ENCODE measurements at regions not wholly inside any gene's neighbourhood (a gene's known extent, or its start where the extent isn't known, plus 50 kb on each side); places are given as distances from the start of the nearest gene placed in this dataset.
"Not testable (repeated sequence)": the region's sequence is repeated elsewhere in the genome, so short reads cannot be mapped to it uniquely, and the experiment has no call there.

DNA sequence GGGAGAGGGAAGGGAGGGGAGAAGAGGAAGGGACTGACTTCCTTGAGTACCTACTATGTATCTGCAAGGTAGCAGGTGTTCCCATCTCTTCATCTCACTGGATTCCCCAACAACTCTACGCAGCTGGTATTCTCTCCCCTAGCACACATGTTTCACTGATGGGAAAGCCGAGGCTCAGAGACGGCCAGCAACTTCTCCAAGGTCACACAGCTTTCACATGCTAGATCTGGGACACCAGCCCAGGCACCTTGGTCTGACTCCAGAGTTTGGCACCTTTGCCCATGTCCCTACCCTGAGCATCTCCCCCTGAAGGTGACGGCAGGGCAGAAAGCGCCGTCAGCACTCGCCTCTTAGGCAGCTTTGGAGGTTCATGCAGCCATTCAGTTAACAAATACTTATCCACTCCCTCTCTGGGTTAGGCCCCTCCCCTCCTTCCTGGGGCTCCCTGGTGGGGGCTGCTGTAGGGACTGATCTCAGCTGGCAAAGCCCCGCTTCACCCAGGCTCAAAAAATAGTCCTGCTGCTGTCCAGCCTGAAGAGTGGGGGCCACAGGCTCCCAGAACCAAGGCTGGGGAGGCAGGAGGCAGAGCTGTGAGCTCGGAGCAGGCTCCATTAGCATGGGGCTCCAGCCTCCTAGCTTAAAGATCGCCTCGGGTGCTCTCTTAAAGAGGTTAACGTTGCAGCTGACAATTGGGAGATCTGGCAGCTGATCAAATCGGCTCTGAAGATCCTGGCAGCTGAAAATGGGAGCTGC is 79.4 kb downstream of the IGLL1 start:
- no peak for DNase-seq (ENCODE audit: low read depth in 2 of 2)

DNA sequence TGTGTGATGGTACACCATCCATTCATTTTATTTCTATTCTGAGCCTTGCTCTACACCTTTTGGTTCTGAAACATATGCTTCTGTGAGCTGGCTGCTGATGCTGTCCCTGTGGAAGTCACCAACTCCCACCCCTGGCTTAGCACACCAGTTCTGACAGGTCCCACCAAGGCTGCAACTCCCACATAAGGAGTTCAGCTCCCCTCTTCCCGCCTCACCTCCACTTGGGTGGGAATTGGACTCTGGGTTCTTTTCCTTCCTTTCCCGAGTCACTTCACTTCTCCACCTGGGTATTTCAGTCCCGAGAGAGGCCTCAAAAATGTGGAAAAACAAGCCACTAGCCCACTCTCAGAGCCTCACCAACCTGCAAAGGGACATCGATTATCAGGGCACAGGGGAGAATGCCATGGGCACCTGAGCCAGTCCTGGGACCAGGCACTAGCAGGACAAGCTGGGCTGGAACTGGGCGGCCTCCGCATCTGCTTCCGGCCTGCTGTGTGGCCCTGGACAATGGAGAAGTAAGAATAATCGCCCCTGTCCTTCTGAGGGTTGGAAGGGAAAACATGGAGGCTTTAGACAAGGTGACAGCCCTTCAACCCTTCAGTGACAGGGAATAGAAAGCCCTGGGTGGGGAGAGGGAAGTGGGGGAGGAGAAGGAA is 80.1 kb downstream of the IGLL1 start:
- DNase-seq (ENCODE audit: low read depth in 2 of 2), result no peak

DNA sequence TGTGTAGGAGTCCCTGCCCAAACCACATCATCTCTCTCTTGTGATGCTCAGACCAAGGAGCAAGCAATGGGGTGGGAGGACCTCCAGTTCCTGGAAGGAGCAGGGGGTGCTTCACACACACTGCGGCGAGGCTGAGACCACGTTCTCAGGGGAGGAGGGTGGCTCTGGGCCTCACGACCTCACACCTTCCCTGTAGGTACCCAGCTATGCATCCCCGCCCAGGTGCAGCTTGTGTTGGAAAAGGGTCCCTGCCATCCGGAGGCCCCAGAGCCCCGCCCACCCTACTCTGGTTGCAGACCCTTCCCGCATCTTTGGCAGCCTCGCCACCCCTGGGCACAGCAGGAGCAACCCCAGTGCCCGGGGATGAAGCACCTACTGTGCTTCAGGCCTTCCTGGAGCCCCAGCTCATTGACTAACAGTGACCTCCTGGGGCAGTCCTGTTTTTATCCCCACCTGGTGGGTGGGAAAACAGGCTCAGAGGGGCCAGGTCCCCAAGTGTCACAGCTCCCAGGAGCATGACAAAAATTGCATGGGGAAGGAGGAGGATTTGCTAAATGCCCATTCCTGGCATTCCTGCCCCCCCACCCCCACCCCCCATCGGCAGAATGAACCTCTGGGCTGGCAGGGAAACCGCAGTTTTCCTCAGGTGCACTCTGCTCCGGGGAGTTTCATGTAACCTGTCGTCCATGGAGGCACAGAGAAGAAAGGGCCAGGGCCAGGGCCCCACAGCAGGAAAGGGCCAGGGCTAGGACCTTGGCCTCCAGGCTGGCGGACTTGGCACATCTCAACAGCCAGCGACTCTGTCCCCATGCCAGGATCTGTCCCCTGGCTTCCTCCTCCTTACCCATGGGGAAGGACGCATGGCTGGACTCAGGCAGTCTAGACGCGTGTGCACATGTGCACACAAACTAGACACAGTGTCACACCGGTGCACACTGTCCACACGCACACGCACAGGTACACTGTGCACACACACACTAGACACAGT is 81.0 kb downstream of the IGLL1 start:
- no peak for DNase-seq (ENCODE audit: low read depth in 2 of 2)

DNA sequence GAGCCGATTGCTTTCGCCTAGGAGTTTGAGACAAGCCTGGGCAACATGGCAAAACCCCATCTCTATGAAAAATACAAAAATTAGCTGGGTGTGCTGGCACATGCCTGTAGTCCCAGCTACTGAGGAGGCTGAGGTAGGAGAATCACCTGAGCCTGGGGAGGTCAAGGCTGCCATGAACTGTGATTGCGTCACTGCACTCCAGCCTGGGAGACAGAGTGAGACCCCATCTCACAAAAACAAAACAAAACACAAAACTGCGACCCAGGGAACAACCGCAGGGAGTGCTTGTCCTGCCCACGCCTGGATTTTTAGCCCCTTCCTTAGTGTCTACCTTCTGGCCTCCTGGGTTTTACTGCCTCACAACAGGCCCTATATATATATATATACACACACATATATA is 82.2 kb downstream of the IGLL1 start:
- DNase-seq (ENCODE audit: low read depth in 2 of 2), result not testable (repeated sequence)

DNA sequence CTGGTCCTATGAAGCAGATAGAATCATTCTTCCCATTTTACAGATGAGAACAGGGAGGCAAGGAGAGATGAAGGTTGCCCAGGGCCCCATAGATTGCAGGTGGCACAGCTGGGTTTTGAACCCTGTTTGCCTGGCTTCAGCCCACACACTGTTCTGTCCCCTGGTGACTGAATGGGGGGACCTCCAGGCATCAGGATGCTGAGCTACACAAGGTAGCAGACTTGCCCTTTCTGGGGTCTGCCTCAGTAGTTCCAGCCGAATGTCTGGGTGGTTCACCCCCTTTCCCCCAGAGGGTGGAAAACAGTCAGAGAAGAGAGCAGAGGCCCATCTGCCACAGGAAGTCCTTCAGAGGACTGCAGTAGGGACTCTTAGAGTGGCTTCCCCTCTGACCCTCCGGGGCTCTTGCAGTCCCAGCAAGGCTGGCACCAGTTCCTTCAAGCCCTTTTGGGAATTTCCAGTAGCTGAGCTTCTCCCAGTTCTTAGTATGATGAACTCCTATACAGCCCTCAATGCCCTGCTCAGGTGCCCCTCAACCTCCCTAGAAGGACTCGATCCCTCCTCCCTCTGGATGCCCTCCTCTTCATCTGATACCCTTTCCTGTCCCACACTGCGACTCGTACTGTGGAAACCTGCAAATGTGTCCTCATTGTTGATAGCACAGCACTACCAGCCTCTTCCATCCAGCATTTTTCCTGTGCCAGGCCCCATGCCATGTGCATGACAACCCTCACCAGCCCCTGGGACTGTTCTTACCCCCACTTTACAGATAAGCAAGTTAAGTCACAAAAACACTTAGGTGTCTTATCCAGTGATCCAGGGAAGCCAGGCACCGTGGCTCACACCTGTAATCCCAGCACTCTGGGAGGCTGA is 82.8 kb downstream of the IGLL1 start:
- no peak for DNase-seq (ENCODE audit: low read depth in 2 of 2)

DNA sequence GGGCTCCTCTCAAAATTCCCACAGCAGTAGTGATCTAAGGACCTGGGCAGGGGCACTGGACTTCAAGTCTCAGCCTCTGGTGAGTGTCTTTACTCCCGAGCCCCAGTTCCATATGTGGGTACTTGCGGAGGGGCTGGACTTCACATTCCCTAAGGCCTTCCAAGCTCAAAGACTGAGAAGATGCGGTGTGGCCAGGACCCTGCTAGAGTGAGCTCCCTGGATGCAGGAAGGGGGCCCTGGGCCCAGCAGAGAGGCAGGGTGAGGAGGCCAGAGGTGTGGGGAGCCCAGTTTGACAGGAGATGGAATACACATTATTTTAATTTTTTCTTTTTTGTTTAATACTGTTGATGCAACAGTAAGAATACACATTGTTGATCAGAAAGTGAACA is 83.7 kb downstream of the IGLL1 start:
- DNase-seq (ENCODE audit: low read depth in 2 of 2), result no peak

DNA sequence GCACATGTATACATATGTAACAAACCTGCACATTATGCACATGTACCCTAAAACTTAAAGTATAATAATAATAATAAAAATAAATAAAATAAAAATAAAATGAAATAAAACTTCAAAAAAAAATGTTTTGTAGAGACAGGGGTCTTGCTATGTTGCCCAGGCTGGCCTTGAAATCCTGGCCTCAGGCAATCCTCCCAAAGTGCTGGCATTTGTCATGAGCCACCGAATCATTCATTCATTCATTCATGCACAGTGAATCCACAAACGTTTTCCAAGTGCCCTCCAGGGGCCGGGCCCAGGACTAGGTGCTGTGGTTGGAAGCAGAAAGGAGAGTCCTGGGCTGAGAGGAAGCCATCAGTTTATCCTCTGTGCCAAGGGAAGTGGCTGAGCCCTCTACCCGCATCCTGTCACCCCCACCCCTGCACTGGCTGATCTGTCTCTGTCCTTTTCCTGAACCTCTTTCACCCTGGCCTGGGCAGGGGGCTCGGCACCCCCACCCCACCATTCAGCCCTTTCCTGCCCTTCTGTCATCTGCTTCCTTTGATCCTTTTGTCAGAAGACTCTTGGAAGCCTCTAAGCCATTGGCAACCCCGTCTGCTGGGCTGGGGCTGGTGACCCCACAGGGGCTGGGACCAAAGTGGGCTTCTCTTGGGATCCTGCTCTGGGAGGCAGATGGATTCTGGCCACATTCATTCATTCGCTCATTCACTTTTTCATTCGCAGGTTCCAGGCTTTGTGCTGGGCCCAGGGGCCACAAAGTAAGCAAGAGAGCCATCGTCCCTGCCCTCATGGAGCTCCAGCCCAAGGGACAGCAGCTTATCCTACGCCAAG is 84.3 kb downstream of the IGLL1 start:
- DNase-seq (ENCODE audit: low read depth in 2 of 2), result no peak

DNA sequence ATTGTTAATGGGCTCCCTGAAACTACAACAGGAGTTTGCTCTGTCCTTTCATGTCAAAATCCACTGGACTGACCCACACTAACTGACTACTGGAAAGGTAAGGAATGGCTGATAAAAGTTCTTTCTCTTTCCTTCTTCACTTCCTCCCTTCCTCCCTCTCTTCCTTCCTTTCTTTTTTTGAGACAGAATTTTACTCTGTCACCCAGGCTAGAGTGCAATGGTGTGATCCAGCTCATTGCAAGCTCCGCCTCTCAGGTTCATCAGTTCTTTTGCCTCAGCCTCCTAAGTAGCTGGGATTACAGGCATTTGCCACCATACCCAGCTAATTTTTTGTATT is 85.2 kb downstream of the IGLL1 start:
- no peak for DNase-seq (ENCODE audit: low read depth in 2 of 2)

DNA sequence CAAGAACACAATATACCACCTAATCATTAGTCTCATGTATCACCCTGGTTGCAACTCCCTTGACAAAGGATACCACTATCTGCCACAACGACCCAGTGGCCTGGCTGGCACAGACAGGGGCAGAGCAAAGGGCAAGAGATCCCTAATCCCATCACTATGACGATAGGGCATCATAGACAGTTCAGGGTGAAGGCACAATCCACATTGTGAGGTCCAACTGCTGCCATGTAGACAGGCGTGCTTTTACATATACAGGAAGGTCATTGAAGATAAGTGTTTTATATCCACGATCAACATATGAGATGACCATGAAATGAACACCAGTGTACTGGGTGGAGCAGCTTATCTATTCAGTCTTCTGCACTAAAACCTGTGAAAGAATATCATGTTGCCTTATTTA is 94.6 kb downstream of the IGLL1 start:
- no peak for DNase-seq (ENCODE audit: low read depth in 2 of 2)

DNA sequence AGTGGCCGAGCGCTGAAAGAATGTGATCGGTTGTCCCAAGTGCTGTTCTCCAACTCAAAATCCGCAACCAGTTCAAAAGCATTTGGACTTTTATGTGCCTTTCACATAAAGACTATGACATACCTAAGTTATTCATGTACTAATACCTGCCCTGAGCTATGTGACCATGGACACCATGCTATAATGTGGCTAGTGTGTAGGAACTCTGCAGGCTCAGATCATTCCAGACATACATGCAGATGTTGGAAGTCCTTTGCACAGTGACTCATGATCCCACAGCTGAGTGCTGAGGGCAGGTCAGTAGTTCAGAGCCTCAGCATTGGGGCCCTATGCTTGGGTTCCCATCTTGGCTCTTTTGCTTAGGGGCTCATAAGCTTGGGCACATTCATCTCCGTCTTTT is 95.4 kb downstream of the IGLL1 start:
- no peak for DNase-seq (ENCODE audit: low read depth in 2 of 2)

DNA sequence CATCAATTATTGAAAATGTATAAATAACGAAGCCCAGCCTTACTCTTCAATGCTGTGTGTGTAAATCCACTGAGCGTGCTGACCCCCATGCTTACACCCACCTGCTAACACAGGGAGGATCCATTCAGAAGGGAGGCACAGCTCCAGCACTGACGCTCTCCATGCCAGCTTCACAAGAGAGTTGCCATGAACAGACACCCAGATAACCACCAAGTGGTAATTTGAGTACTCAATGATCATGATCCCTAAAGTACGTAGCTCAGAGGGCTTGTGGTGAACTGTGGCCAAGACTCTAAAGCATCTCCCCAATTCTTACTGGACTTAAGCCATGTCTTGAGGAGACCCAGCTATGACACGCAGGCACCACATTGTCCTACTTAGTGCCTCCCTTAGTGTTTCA is 98.7 kb downstream of the IGLL1 start:
- no peak for DNase-seq (ENCODE audit: low read depth in 2 of 2)

DNA sequence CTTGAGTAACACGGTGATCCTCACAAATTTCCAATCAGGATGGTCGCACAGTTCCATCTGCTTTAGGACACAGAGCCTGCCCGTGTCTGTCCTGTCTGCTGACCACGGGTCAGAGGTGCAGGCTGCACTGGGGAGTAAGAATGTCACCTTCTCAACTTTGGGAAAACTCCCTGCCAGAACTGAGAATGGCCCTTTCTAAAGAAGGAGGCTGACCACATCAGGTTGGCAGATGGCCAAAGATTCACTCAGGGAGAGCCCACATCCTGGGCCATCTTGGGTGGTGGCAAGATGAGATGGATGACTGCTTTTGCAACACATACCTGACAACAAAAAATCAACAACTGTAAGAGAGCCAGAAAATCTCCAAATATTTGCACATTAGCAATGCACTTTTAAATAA is 101.9 kb downstream of the IGLL1 start:
- no peak for DNase-seq (ENCODE audit: low read depth in 2 of 2)

DNA sequence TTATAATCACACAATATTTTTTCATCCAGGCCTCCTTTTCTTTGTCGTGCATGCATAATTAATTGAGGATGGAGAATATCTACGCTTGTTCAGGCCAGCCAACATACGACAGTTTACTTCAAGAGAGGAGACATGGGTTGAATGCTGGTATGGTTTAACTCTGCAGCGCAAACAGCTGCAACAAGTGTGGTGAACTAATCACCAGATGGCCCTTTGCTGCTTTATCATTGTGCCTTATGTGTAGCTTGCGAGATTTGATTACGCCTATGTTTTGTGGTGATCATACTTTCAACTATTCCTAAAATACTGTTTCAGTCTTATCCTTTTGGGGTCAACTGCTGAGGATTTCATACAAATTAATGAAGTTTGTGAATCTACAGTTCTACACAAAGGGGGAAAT is 105.6 kb downstream of the IGLL1 start:
- not testable (repeated sequence) for DNase-seq (ENCODE audit: low read depth in 2 of 2)

DNA sequence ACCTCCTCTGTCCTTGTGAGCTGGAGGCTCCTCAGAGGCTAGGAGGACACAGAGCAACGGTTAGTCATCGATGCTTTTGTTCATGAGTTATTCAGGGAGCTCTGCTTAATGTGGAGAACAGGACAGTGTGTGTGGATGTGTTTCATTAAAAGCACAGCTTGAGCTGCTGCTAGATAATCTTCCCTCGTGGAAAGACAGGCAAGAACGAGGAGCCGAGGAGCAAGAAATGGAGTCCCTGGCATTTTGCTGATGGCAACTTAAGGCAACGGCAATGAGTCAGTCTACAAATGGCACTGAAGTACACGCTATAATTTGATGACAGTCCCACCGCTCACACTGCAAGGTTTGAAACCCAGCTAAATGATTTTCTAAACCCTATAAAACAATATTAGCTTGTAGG is 106.2 kb downstream of the IGLL1 start:
- DNase-seq (ENCODE audit: low read depth in 2 of 2), result no peak

DNA sequence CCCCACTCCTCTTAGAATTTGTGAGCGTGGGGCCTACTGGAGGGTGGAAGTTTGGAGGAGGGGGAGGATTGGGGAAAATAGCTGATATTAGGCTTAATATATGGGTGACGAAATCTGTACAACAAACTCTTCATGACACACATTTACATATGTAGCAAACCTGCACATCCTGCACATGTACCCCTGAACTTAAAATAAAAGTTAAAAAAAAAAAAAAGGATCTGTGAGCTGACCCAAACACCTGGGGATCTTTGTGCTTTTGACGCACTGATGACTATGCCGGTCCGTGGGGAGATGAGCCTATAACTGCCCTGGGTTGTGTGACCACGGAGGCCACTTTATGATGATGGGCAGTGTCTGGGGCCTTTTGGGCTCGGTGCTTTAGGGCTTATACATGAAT is 107.7 kb downstream of the IGLL1 start:
- not testable (repeated sequence) for DNase-seq (ENCODE audit: low read depth in 2 of 2)

DNA sequence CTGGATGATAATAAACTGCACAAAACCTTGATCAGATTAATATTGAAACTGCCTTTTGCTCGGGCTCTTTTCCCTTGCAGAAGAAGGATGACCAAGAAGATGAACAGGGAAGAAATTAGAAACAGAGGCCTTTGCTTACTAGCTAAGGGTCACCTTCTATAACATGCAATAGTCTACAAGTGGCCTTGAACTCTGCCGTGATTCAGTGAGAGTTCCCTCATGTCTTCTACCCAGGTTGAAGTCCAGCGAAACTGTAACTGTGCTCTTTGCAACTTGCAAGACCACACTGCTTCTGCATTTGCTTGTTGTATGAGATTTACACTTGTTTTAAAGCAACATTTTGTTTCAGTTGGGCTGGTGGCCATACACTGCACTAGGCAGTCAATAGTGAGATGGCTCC is 108.4 kb downstream of the IGLL1 start:
- no peak for DNase-seq (ENCODE audit: low read depth in 2 of 2)

DNA sequence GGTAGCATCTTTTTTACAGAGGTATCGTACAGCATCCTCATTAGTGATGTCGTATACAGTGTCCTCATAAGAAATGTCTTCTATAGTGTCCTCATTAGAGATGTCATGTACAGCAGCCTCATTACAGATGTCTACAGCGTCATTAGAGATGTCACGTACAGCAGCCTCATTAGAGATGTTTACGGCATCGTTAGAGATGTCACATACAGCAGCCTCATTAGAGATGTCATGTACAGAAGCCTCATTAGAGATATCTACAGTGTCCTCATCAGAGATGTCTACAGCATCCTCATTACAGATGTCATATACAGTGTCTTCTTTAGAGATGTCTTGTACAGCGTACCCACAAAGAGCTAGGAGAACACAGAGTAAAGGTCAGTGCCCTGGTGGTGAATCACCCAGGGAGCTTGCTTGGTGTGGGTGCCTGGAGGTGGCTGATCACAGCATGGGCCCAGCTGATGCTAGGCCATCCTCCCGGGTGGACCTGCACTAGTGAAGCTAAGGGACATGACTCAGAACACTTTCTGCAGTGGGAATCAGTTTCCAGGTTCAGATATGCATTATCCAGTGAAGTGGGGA is 109.2 kb downstream of the IGLL1 start:
- no peak for DNase-seq (ENCODE audit: low read depth in 2 of 2)

DNA sequence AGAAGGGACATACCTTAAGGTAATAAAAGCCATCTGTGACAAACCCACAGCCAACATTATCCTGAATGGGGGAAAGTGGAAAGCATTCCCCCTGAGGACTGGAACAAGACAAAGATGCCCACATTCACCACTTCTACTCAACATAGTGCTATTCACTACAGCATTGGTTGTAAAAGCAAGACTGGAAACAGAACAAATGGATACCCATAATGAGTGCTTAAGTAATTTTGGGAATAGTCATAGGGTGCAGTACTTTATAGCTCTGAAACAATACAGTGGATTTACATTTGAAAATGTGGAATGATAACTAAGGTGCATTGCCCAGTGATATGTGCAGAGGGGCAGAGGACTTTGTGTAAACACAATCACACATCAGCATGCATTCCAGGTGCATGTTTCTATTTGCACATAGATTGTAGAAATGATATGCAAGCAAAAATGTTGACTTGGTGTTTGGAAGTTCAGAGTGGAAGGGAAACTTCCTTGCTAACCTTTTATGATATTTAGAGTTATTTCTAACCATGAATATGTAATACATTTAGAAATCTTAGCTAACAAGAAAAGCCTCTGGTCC is 112.3 kb downstream of the IGLL1 start:
- DNase-seq (ENCODE audit: low read depth in 2 of 2), result no peak

DNA sequence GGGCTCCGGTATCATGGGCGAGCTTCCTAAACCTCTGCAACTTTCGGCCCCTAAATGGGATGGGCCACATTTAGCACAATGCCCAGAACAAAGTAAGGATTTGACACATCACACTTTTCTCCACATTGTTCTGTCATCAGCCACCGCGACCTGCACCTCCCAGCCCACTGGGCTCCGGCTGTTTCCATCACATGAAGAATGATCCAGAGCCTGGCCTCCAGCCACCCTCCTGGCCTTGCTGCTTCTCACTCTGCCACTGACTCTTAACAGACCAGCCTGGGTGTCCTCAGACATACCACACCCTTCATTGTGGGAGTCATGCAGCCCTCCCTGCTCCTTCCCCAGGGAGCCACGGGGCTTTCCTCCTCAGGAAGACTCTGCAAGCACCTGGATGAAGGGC is 113.7 kb downstream of the IGLL1 start:
- no peak for DNase-seq (ENCODE audit: low read depth in 2 of 2)

DNA sequence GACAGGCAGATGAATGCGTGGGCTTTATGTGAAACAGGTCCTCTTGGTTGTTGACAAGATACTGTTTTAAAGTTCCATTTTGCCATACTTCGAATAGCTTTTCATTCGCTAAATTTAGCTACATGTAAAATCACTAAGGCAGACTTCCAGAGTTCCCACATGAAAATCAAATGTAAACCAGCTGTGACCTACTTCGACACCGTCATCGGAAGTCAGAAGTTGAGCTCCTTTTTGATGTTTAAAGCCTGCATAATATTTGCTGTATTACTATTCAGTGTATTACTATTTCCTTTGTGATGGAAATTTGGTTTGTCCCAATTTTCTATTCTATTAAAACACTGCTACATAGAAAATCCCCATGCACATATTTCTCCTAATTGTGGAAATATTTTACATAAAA is 115.3 kb downstream of the IGLL1 start:
- DNase-seq (ENCODE audit: low read depth in 2 of 2), result not testable (repeated sequence)
